Chondrocyte (in vitro differentiated cells): ENCODE measurements at regions not wholly inside any gene's neighbourhood (a gene's known extent, or its start where the extent isn't known, plus 50 kb on each side); places are given as distances from the start of the nearest gene placed in this dataset.
A peak's percentile ranks its signal among the peaks of the same experiment; 100 is the strongest.

Source experiments
- DNase-seq: peaks from one replicate; pipeline ENCODE4 v3.0.0; 2021; ENCODE audit warnings: mixed read lengths, low spot score
- H3K27ac Mint-ChIP-seq: one replicate; pipeline ENCODE4 v1.8.0; 2021; ENCODE audit warnings: mild to moderate bottlenecking, moderate library complexity, mixed read lengths; ENCODE audit not compliant: unreplicated experiment
- H3K27me3 Mint-ChIP-seq: 2 replicates; pipeline ENCODE4 v1.8.0; 2021; ENCODE audit warnings: low read depth, mixed read lengths
- H3K36me3 Mint-ChIP-seq: 2 replicates; pipeline ENCODE4 v1.8.0; 2021; ENCODE audit warnings: low read depth, mixed read lengths
- H3K4me1 Mint-ChIP-seq: 2 replicates; pipeline ENCODE4 v1.8.0; 2021; ENCODE audit warnings: low read depth, mild to moderate bottlenecking, mixed read lengths
- H3K4me3 Mint-ChIP-seq: one replicate; pipeline ENCODE4 v1.8.0; 2021; ENCODE audit warnings: mild to moderate bottlenecking, moderate library complexity, mixed read lengths; ENCODE audit not compliant: unreplicated experiment
- H3K9me3 Mint-ChIP-seq: 2 replicates; pipeline ENCODE4 v1.8.0; 2021; ENCODE audit warnings: low read depth, mixed read lengths
- TF ChIP-seq, protein P1 (sequence below): fragments of 200-600 bp; sonication (generic); IDR thresholded peaks from 2 replicates; pipeline ENCODE4 v1.5.0; 2021; ENCODE audit warnings: antibody characterized with exemption, mild to moderate bottlenecking, moderate library complexity

DNA sequence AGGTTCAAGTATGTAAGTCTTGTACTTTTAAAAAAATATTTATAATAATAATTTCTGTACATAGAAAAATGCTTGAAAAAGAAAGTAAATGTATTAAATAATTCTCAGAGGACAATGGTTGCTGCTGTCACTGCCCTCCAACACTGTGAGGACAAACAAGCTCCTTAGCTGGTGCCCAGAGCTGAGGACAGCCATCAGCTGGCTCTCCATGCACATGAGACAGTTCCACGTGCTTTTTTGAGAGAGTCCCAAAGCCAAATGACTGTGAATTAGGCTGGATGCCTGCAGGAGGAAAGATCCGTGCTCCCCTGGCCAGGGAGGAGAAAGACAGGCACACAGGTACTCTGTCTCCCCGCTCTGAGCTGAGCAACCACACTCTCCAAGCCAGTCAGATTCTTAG is 115.5 kb upstream of the IRX5 start:
- TF ChIP-seq, protein P1, sequence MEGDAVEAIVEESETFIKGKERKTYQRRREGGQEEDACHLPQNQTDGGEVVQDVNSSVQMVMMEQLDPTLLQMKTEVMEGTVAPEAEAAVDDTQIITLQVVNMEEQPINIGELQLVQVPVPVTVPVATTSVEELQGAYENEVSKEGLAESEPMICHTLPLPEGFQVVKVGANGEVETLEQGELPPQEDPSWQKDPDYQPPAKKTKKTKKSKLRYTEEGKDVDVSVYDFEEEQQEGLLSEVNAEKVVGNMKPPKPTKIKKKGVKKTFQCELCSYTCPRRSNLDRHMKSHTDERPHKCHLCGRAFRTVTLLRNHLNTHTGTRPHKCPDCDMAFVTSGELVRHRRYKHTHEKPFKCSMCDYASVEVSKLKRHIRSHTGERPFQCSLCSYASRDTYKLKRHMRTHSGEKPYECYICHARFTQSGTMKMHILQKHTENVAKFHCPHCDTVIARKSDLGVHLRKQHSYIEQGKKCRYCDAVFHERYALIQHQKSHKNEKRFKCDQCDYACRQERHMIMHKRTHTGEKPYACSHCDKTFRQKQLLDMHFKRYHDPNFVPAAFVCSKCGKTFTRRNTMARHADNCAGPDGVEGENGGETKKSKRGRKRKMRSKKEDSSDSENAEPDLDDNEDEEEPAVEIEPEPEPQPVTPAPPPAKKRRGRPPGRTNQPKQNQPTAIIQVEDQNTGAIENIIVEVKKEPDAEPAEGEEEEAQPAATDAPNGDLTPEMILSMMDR: no peak
- Mint-ChIP-seq H3K9me3 (no peaks in the 10 kb centered on the region), H3K4me1 (no peaks in the 10 kb centered on the region), H3K4me3 (no peak overlapping the region), H3K27ac (no peak overlapping the region), H3K36me3 (no peaks in the 10 kb centered on the region), H3K27me3 (peaks cover 16% of the 10 kb centered on the region)
- DNase-seq: no peak

DNA sequence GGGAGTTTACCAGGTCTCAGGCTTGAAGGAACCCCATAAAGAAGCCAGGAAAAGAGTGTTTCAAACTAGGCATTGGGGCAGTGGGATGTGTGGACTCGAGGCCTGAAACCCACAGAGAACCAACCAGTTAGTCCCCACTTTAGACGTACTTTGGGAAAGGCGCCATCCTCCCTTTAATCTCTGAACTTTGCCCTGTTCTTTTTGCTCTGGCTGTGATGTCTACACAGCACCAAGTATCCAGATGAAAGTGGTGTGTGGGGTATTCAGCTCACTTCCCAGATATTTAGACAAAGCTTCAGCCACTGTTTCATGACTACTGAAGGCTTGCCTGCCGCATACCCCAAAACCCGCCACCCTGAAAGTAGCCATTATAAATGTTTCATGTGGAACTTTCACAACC is 116.9 kb upstream of the IRX5 start:
- TF ChIP-seq, protein P1: no peak
- Mint-ChIP-seq H3K27me3 (peaks cover 19% of the 10 kb centered on the region), H3K27ac (no peak overlapping the region), H3K4me3 (no peak overlapping the region), H3K9me3 (no peaks in the 10 kb centered on the region), H3K36me3 (no peaks in the 10 kb centered on the region), H3K4me1 (no peaks in the 10 kb centered on the region)
- DNase-seq: no peak

DNA sequence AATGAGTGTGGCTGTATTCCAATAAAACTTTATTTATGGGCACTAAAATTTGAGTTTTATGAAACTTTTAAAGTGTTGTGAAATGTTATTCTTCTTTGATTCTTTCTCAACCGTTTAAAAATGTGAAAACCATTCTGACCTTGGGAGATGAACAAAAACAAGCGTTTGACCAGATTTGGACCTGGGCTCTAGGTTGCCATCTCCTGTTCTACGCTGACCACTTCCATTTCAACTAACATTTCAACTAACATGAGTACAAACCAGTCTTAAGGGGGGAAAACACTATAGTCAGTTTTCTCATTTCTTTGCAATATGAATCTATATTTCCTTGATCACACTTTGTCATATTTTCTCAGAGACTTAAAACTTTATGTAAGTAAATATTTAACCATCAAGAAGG is 118.4 kb upstream of the IRX5 start:
- H3K4me3 Mint-ChIP-seq: no peak overlapping the region

DNA sequence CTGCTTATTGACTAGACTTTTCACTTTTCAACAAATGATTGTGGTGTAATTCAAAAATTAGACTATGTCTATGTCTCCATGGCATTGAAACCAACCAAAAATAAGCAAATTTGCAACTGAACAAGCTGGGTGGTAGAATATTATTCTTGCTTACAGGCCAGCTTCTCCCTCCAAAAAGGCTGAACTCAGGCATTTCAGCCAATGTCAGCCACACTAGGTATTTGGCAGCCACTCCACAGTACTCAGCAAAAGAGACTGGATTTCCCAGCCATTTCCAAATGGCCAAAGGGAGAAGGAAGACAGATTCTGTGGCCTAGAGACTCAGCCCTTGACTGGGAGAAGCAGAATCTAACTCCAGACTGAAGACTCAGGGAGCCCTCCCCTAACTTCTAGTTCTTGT is 121.8 kb upstream of the IRX5 start:
- Mint-ChIP-seq H3K27me3 (peaks cover 19% of the 10 kb centered on the region), H3K27ac (no peak overlapping the region), H3K4me3 (no peak overlapping the region)

More for the DNA sequence above, 118.4 kb upstream of the IRX5 start:
- TF ChIP-seq, protein P1: peak; percentile 61
- Mint-ChIP-seq H3K27me3 (peaks cover 17% of the 10 kb centered on the region), H3K36me3 (no peaks in the 10 kb centered on the region), H3K4me1 (no peaks in the 10 kb centered on the region), H3K27ac (no peak overlapping the region), H3K9me3 (no peaks in the 10 kb centered on the region)
- no peak for DNase-seq

DNA sequence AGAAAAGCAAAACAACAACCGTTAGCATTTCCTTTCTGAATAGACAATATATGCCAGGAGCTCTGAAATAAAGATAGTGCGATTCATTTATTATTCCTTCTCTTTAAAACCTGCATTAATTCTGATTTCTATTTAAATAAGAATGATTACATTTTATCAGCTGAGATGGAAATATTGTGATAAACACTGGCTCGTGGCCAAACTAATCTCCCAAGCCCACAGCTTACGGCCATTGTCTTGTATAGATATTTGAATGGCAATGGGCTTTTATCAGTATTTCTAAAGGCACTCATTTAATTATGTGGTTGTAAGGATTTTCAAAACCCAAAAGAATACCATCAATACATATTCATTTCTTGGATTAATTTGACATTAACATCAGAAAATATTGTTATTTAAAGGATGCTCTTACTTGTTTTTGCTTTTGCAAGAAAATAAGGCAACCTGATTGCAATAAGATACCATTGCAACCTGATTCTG is 123.7 kb upstream of the IRX5 start:
- Mint-ChIP-seq H3K36me3 (no peaks in the 10 kb centered on the region), H3K27ac (no peak overlapping the region), H3K9me3 (no peaks in the 10 kb centered on the region), H3K4me3 (no peak overlapping the region), H3K27me3 (peaks cover 9% of the 10 kb centered on the region), H3K4me1 (no peaks in the 10 kb centered on the region)
- DNase-seq: no peak
- TF ChIP-seq, protein P1: no peak

More for the DNA sequence above, 121.8 kb upstream of the IRX5 start:
- Mint-ChIP-seq H3K36me3 (no peaks in the 10 kb centered on the region), H3K9me3 (no peaks in the 10 kb centered on the region), H3K4me1 (no peaks in the 10 kb centered on the region)
- no peak for DNase-seq
- TF ChIP-seq, protein P1: no peak
